Dedifferentiated amniotic fluid mesenchymal stem cell (primary cell): ENCODE measurements at regions not wholly inside any gene's neighbourhood (a gene's known extent, or its start where the extent isn't known, plus 50 kb on each side); places are given as distances from the start of the nearest gene placed in this dataset.
"Not testable (repeated sequence)": the region's sequence is repeated elsewhere in the genome, so short reads cannot be mapped to it uniquely, and the experiment has no call there.

Experiments used
- DNase-seq: peaks from one replicate; pipeline ENCODE4 v3.0.0-alpha.2; 2016; ENCODE audit errors: extremely low spot score

DNA sequence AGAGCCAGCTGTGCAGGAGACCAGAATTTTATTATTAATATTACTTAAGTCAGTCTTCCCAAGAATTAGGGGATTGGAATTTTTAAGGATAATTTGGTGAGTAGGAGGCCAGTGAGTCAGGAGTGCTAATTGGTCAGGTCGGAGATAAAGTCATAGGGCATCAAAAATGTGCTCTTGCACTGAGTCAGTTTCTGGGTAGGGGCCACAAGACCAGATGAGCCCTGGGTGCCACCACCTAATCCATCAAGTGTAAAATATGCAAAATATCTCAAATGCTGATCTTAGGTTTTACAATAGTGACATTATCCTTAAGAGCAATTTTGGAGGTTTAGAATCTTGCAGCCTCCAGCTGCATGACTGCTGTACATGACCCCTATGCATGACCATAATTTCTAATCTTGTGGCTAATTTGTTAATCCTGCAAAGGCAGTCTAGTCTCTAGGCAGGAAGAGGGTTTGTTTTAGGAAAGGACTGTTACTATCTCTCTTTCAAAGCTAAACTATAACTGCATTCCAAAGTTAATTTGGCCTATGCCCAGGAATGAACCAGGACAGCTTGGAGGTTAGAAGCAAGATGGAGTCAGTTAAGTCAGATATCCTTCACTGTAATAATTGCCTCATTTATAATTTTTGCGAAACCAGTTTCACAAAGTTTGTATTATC, 215.9 kb downstream of the RNF152 start:
- DNase-seq: no peak

DNA sequence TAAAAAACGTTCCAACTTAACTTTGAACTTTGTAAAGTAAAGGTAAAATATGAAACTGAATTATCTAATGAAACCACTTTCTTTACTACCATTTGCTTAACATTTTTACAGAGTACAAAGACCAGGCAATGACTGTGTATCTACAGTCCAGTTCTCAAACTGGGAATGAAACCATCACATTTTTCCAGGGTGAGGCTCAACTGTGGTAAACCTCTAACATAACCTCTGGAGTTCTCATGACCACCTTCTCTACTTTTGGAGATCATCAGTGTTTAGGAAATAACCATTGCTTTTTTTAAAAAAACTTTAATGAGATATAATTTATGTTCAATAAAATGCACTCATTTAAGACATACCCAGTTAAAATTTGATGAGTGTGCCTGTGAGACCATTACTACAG, 223.5 kb downstream of the RNF152 start:
- DNase-seq: no peak

GRCh38 chr18:61666876-61667590, 225.8 kb downstream of the RNF152 start:
- DNase-seq: no peak

DNA sequence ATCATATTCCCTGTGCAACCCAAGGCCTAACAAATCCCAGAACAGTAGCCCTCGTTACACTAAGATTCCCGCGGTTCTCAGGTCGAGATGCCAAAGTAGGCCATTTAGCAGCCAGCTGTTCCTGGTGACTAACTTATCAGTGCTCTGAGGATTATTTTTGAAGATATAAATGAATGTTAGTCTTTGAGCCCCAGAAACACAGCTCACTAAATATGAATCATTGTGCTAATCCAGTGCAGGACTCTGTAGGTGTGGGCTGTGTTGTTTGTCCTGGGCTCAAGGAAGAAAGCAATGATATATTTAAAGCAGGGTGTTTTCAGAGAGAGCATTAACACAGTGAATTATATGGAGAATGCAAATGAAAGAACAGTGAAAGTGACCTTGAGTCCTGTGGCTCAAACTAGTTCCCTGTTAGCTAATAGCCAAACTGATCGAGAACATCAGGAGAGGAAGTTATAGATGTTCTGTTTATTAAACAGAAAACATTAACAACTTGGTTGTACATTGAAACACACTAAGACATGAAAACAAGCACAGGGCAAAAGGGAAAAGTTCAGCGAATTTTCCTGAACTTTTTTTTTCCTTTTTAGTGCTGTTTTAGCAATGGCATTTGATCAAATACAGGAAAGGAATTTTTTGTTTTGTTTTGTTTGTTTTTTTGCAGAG, 228.3 kb downstream of the RNF152 start:
- DNase-seq: no peak

DNA sequence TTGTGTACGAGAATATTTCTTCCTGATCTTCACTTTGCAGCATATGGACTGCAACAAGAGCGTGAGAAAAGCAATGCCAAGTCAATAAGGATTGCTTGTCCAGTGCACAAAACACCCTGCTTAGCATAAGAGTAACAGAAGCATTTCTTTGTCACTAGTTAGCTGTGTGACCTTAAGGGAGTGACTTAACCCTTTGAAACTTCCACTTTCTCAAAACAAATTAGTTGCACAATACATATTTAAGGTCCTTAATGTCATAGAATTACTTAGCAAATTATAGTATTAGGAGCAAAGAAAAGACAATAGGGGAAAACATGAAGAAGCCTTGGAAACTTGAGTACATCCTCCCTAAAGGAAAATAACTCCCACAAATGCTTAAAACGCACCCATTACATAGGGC, 230.1 kb downstream of the RNF152 start:
- no peak for DNase-seq

DNA sequence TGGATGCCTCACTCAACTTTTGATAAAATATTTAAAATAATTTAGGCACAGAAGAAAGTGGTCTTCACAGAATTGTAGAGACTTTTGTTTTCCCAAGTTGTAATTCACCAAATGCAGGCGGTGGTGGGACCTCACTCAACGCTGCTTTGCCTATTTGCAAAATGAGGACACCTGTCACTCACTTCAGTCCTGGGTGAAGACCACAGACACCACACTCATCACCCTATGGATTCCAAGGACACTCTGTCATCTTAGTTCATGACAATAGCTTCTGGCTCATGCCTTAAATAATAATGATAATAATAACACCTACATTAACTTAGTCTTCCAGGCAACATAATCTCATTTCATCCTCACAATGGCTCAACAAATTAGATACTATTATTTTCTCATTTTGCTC, 234.4 kb downstream of the RNF152 start:
- DNase-seq: no peak

- no peak for DNase-seq
These were observed 235.6 kb downstream of the RNF152 start for GRCh38 chr18:61657066-61657732.

GRCh38 chr18:61655630-61656029, 237.2 kb downstream of the RNF152 start:
- no peak for DNase-seq

DNA sequence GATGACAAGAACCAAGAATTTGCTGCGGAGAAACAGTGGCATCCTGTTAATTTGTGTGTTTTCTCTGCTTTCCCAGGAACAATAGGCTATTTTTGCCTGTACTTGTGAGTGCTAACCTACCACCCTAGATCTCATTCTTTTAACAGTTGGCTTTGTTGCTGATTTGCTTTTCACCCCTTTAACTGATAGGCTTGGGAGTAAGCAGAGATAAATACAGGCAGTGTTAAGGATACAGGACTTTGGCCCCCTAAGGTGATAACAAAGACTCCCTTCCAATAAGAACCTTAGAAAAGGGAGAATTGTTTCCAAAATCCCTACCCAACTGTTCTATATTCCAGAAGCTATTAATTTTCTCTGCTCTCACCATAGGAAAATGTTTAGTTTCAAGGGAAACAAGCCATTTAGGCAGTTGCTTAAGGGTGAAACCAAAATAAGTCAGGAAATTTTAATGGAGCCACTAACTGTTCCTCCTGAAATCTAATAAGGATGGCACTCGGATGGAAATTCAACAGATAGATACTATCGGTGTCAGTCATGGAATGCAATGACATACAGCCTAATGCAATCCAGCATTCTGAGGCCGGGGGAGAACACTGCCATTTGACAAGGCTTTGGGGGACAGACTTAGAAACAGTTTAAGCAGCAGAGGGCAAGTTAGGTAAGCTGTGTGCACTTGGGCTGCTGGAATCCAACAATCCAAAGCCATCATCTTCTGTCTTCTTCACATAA, 238.8 kb downstream of the RNF152 start:
- DNase-seq: no peak

- no peak for DNase-seq
These were observed 240.9 kb downstream of the RNF152 start for GRCh38 chr18:61651880-61652268.

- DNase-seq: no peak
These were observed 241.5 kb downstream of the RNF152 start for GRCh38 chr18:61651145-61651879.

DNA sequence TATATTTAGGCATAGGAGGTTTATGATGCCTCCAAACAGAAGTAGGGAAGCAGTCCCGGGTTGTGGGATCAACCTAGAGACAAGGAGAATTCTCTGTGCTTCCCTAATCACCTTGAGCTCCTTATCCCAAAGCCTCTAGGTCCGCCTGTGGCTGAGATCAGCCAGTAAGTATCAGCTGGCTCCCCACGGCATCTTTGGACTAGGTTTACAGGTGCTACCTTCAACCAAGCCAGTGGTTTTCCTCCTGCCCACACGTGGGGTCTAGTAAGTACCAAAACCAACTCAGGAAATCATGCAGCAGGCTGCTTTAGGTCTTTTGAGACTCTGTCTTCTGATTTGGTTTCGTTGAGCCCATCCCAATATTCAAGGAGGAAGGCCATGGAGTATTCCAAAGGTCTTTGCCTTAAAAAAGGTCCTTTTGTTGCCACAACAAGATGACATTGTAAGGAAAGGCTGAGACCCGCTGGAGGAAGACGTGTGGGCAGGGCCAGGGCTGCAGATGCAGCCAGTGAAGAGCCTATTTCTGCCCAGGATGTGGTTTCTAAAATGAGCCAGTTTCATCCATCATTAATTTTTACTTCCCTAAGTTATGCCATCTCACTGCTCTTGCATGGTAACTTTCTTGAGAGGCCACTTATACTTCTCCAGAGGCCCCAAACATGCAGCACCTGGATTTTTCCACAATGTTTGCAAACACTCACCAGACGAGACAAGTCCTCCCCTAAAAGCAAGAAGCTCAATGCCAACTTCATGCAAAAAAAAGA, 248.7 kb downstream of the RNF152 start:
- no peak for DNase-seq

DNA sequence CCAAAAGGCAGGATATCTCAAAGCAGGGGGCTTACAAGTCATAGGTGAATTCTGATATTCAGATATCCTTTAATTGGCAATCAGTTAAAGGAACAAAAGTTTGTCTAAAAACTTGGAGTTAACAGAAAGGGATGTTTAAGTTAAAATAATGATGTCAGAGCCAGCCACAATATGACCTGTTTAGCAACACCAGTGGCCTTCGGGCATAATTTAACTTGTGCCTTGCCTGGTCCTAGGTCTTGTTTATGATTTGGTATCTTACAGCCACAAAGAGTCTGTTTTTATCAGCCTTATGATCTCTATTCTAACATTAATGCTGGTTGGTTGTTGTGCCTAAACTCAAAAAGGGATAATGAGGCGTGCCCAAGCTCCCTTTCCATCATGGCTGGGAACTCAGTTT, 252.9 kb downstream of the RNF152 start:
- DNase-seq: no peak

GRCh38 chr18:61637905-61638595, 254.8 kb downstream of the RNF152 start:
- no peak for DNase-seq

DNA sequence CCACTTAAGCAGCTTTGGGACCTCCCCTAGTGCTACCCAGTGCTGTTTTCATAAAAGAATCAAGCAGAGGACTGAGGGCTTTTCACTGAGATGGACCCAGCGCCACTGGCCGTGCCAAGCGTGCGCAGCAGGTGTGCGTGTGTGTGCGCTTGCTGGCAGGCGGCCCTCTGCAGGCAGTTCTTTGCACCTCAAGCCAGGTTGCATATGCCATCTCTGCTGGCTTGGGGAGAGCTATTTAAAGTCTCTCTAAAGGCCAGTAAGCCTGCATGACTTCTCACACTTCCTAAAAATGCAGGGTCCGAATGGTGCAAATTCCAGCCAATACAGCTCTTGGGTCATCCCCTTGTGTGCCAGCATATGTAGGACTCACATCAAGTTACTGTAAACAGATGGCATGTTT, 255.5 kb downstream of the RNF152 start:
- no peak for DNase-seq

DNA sequence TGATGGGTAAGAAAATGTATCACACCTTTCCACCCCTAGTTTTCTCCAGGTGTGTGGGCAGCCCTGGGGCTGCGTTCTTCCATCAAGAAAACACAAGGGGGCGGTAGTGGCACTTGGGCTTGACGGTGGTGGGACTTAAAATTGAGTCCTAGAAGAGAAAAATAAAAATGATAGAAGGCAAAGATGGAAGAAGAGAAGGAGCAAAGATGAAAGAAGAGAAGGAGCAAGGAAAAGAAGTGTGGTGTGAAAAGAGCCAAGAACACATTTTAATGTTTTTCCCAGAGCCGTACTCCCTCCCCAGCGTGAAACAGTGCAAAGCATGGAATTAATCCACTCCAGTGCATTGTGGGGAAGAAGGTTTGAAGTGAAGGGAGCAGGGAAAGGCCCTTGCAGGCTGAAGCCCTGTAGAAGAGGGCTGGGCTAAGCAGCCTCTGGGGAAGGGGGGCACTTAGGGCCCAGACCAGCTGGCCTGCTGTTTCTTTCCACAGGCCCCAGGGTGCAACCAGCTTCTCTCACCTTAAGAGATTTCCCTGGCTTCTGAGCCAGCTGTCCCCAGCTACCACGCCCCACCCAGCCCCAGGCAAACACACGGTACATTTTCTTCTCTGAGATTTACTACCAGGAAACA, 256.8 kb downstream of the RNF152 start:
- DNase-seq: peak; percentile 58

DNA sequence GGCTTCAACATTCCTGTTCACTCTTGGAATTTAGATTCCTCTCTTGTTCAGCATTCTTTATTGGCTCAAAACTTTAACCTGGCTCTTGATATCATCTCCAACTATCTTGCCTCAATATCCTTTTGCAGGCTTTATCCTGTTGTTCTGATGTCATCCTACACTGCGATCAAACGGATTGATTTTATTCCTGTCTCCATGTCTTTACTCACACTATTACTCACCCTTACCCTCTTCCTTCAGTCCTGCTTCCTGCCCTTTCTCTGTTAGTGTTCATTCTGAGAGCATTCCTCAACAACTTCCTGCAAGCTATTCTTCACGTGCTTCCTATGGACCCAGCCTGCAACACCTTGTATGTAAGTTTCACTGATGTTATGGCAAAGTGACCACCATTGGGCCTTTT, 264.7 kb downstream of the RNF152 start:
- DNase-seq: no peak

DNA sequence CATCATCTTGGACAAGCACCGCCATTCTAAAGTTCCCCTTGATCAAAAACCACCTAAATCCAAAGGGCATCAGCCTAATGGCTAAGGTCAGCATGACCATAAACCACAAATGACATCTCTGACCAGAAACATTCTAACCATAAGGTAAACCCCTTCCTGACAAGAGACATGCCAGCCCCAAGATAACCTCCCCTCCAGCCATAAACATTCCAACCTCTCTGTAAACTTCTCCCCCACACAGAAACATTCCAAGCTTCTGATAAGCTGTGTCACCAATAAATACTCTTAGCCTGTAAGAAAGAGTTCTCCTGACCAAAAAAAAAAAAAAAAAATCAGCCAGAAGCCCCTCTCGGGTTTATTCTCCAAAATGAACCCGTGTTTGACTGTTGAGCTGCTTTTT, 268.2 kb downstream of the RNF152 start:
- not testable (repeated sequence) for DNase-seq

GRCh38 chr18:61619783-61620182, 273.0 kb downstream of the RNF152 start:
- no peak for DNase-seq
